ENCODE measurements at regions not wholly inside any gene's neighbourhood (a gene's known extent, or its start where the extent isn't known, plus 50 kb on each side); places are given as distances from the start of the nearest gene placed in this dataset.

- TF ChIP-seq ZNF384 (IDR thresholded peaks at IDR 0.05; ENCODE audit: borderline replicate concordance, low read depth, low read length) (no peak), EGR1 (IDR thresholded peaks at IDR 0.05; ENCODE audit: borderline replicate concordance in 1 of 2, low read depth in 2 of 2, low read length in 2 of 2) (no peak), USF2 (IDR thresholded peaks at IDR 0.05; ENCODE audit: borderline replicate concordance, low read depth, low read length) (no peak), CBFB (IDR thresholded peaks at IDR 0.05; ENCODE audit: low read depth) (no peak), RELA (IDR thresholded peaks at IDR 0.05; ENCODE audit: borderline replicate concordance, partially characterized antibody) (no peak), BCLAF1 (IDR thresholded peaks at IDR 0.05) (no peak), TCF12 (IDR thresholded peaks at IDR 0.05; ENCODE audit: low read depth, low read length) (no peak), HDAC6 (IDR thresholded peaks at IDR 0.05; ENCODE audit: unreplicated experiment) (no peak)
Measured at GRCh38 chr3:101979033-101979432, 129.7 kb downstream of the NFKBIZ start (continued).

- no peak overlapping the region for H3K27ac ChIP-seq (ENCODE audit: control insufficient read depth, insufficient read depth)
- DNase-seq (ENCODE audit: low read depth, low spot score): no peak
- RAD21 ChIA-PET (ENCODE audit: unreplicated experiment): interaction anchor here (0.9 kb wide), 1 partner anchor 240 kb away, joined by 4 read pairs; no protein-coding TSS in a partner anchor
- H3K79me2 ChIP-seq (ENCODE audit: control insufficient read depth, insufficient read depth, low read length): no peaks in the 10 kb centered on the region
- no peaks in the 10 kb centered on the region for H3K27me3 ChIP-seq (replicated peaks in 1 of 2; ENCODE audit: control insufficient read depth in 2 of 2, insufficient read depth in 2 of 2, low read length in 1 of 2)
- no peak for FAIRE-seq
- H3K4me2 ChIP-seq (ENCODE audit: control insufficient read depth, insufficient read depth): no peak overlapping the region
- WGBS (ENCODE audit: insufficient coverage, insufficient replicate concordance, low lambda C conversion rate, missing lambda C conversion rate): 89% methylated on average over 4 of the region's 4 CpGs
- CTCF ChIA-PET: interaction anchor here (0.8 to 1.5 kb wide), 2 partner anchors 22 to 170 kb away, joined by 3 to 4 read pairs; no protein-coding TSS in a partner anchor
- in situ Hi-C loops (cut with MboI) (no loop called here), intact Hi-C loops (cut with micrococcal nuclease; ENCODE audit: unreplicated experiment) (no loop called here)
- no peaks in the 10 kb centered on the region for H3K36me3 ChIP-seq (ENCODE audit: control insufficient read depth in 2 of 2, insufficient read depth in 2 of 2, low read length in 1 of 2)
- POLR2A ChIA-PET: no interaction called here
- peaks cover 2% of the 10 kb centered on the region; the same call in 2 of the 3 replicates for H3K9me3 ChIP-seq (replicated peaks; ENCODE audit: control insufficient read depth, insufficient read depth, low read length)
- SMC1A ChIA-PET (ENCODE audit: uncharacterized antibody, unreplicated experiment): interaction anchor here (0.6 to 3.8 kb wide), 11 partner anchors 7 to 209 kb away, joined by 3 to 19 read pairs (median 3); no protein-coding TSS in a partner anchor
- peaks cover 21% of the 10 kb centered on the region for H3K4me1 ChIP-seq (ENCODE audit: control insufficient read depth, insufficient read depth, low read length)
- no peak overlapping the region for H3K9ac ChIP-seq (ENCODE audit: control insufficient read depth, insufficient read depth, low read length)
- H4K20me1 ChIP-seq (ENCODE audit: control insufficient read depth, insufficient read depth): no peaks in the 10 kb centered on the region
- ATAC-seq: no peak
- BruUV-seq (replicated peaks): no TSS peak
- TF ChIP-seq USF2 (IDR thresholded peaks at IDR 0.05; ENCODE audit: borderline replicate concordance, low read depth, low read length): no peak
- TF ChIP-seq GATAD2B (conservative IDR thresholded peaks at IDR 0.05; ENCODE audit: low read depth): no peak
- TF ChIP-seq EGR1 (IDR thresholded peaks at IDR 0.05; ENCODE audit: borderline replicate concordance in 1 of 2, low read depth in 2 of 2, low read length in 2 of 2): no peak
- no peak for TF ChIP-seq ETV6 (conservative IDR thresholded peaks at IDR 0.05 in 1 of 2, IDR thresholded peaks at IDR 0.05 in 1 of 2; ENCODE audit: borderline replicate concordance in 1 of 2, low read depth in 1 of 2)
- TF ChIP-seq RCOR1 (conservative IDR thresholded peaks at IDR 0.05; ENCODE audit: low read depth, low read length): no peak
- TF ChIP-seq SREBF2 (IDR thresholded peaks at IDR 0.05; ENCODE audit: low read length): no peak
- no peak for TF ChIP-seq REST (IDR thresholded peaks at IDR 0.05; ENCODE audit: low read depth, low read length)
- H2AFZ ChIP-seq (ENCODE audit: control insufficient read depth, low read depth, low read length): no peak overlapping the region
- no peak overlapping the region for H3K4me3 ChIP-seq
Measured at GRCh38 chr3:101984356-101984755, 135.0 kb downstream of the NFKBIZ start.
